ENCODE measurements at regions not wholly inside any gene's neighbourhood (a gene's known extent, or its start where the extent isn't known, plus 50 kb on each side); places are given as distances from the start of the nearest gene placed in this dataset.

DNA sequence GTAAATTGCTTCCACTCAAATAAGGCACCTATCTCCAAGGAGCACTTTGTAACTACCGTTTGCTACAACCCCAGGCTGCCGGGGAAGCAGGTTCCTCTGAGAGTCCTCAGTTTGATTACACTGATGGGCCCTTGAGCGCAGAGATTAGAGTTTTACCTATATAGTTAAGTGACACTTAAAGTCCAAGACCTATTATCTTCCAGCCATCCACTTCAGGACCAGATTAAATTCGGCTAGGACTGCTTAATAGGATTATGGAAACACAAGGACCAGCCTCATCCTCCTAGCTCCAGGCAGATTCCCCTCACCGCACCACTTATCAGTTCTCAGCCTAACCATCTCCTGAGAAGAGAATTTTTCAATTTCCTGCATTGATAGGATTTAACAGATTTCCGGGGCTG, 64.7 kb upstream of the TIAM2 start:
- no peak for DNase-seq
- no peak overlapping the region for H3K4me3 Mint-ChIP-seq
- POLR2A ChIA-PET, result no interaction called here
- H3K9ac ChIP-seq (ENCODE audit: low read length), result no peak overlapping the region
- H3K4me3 ChIP-seq (ENCODE audit: control extremely low read depth in 1 of 5, extremely low read depth in 1 of 5, insufficient read depth in 1 of 5, low read depth in 2 of 5, low read length in 4 of 5), result no peak overlapping the region
- peaks cover 0 to 1% of the 10 kb centered on the region in 2 experiments for H3K36me3 ChIP-seq (replicated peaks in 1 of 2; ENCODE audit: control extremely low read depth in 1 of 2, control insufficient read depth in 1 of 2, extremely low read depth in 1 of 2, insufficient read depth in 2 of 2, low read length in 1 of 2)
- WGBS (ENCODE audit: insufficient coverage), result 100% methylated on average over 2 of the region's 6 CpGs
- no peak overlapping the region for H2AFZ ChIP-seq (ENCODE audit: insufficient read depth, low read depth, low read length, poor library complexity, severe bottlenecking)
- no peaks in the 10 kb centered on the region for H4K20me1 ChIP-seq (ENCODE audit: control insufficient read depth, insufficient read depth, low read length, poor library complexity, severe bottlenecking)
- no peak overlapping the region for H3K27ac ChIP-seq (ENCODE audit: low read length in 2 of 2)
- no peak for ATAC-seq (ENCODE audit: low read depth)
- TF ChIP-seq, protein P1, sequence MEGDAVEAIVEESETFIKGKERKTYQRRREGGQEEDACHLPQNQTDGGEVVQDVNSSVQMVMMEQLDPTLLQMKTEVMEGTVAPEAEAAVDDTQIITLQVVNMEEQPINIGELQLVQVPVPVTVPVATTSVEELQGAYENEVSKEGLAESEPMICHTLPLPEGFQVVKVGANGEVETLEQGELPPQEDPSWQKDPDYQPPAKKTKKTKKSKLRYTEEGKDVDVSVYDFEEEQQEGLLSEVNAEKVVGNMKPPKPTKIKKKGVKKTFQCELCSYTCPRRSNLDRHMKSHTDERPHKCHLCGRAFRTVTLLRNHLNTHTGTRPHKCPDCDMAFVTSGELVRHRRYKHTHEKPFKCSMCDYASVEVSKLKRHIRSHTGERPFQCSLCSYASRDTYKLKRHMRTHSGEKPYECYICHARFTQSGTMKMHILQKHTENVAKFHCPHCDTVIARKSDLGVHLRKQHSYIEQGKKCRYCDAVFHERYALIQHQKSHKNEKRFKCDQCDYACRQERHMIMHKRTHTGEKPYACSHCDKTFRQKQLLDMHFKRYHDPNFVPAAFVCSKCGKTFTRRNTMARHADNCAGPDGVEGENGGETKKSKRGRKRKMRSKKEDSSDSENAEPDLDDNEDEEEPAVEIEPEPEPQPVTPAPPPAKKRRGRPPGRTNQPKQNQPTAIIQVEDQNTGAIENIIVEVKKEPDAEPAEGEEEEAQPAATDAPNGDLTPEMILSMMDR (IDR thresholded peaks at IDR 0.05), result no peak
- TF ChIP-seq EZH2 (IDR thresholded peaks at IDR 0.05; ENCODE audit: borderline replicate concordance, insufficient read depth, low read depth, low read length, poor library complexity, severe bottlenecking), result no peak
- intact Hi-C loops (cut with micrococcal nuclease), result no loop called here
- H3K27ac Mint-ChIP-seq, result no peak overlapping the region
- H3K27me3 ChIP-seq (replicated peaks in 1 of 4; ENCODE audit: control extremely low read depth in 1 of 4, control insufficient read depth in 3 of 4, insufficient read depth in 4 of 4, low read length in 3 of 4), result no peaks in the 10 kb centered on the region
- H3K9me3 ChIP-seq (ENCODE audit: control extremely low read depth in 1 of 3, control insufficient read depth in 2 of 3, insufficient read depth in 1 of 3, low read length in 2 of 3), result no peaks in the 10 kb centered on the region
- peaks cover 19% of the 10 kb centered on the region for H3K4me1 Mint-ChIP-seq
- H3K9me3 Mint-ChIP-seq (ENCODE audit: insufficient read depth), result no peaks in the 10 kb centered on the region
- H3K79me2 ChIP-seq (ENCODE audit: control insufficient read depth, insufficient read depth, low read length), result no peaks in the 10 kb centered on the region
- CTCF ChIA-PET, result interaction anchor here (0.6 to 6.1 kb wide), 6 partner anchors 19 to 1874 kb away, joined by 3 to 66 read pairs (median 6); no protein-coding TSS in a partner anchor
- H3K4me1 ChIP-seq (ENCODE audit: control insufficient read depth in 2 of 2, insufficient read depth in 2 of 2, low read length in 2 of 2), result peaks cover 13% of the 10 kb centered on the region in 2 donors
- H3K27me3 Mint-ChIP-seq, result no peaks in the 10 kb centered on the region
- no peak overlapping the region for H3K4me2 ChIP-seq (replicated peaks; ENCODE audit: low read depth, low read length, poor library complexity, severe bottlenecking)

DNA sequence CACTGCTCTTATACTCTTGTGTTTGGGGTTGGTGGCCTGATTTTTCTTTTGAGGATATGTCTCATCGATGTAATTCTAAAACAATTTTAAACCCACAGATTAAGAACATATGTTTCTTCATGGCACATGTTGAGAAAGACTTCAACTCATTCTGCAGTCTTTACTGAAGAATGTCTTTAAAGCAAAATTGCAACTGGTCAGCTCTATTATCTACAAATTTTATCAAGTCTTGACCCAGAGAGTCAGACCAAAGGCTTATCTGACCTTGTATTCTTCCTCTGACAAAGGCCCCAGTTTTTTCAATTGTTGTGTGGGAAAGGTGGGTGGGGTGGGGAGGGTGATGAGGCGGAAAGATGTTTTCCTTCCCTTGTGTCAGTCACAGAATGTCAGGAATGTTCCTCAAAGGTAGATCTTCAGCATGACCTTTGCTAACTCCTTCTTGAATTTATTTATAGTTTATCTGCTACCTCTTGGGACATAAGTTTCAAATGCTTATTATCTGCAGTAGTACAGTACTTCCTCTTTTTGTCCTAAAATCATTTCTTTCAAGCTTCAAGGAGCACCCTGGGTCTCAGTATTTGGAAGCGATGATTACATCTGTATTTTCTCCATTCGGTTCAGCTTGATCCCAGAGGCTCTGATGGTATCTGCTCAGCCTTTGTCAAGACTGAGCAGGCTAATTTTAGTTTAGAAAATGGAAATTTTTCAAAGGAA, 63.2 kb upstream of the TIAM2 start:
- 0% methylated on average over 2 of the region's 4 CpGs for WGBS (ENCODE audit: insufficient coverage)
- POLR2A ChIA-PET, result no interaction called here

More for the DNA sequence above, 63.2 kb upstream of the TIAM2 start:
- no peaks in the 10 kb centered on the region for H4K20me1 ChIP-seq (ENCODE audit: control insufficient read depth, insufficient read depth, low read length, poor library complexity, severe bottlenecking)
- CTCF ChIA-PET, result interaction anchor here (1.1 to 6.1 kb wide), 4 partner anchors 20 to 245 kb away, joined by 3 to 66 read pairs (median 5); no protein-coding TSS in a partner anchor
- H3K9me3 Mint-ChIP-seq (ENCODE audit: insufficient read depth), result no peaks in the 10 kb centered on the region
- peaks cover 19% of the 10 kb centered on the region for H3K4me1 Mint-ChIP-seq
- H3K4me3 Mint-ChIP-seq, result no peak overlapping the region
- no peaks in the 10 kb centered on the region for H3K27me3 ChIP-seq (replicated peaks in 1 of 4; ENCODE audit: control extremely low read depth in 1 of 4, control insufficient read depth in 3 of 4, insufficient read depth in 4 of 4, low read length in 3 of 4)
- DNase-seq (peak; percentile 22), ATAC-seq (ENCODE audit: low read depth) (no peak)
- TF ChIP-seq, protein P1 (IDR thresholded peaks at IDR 0.05), result no peak
- TF ChIP-seq EZH2 (IDR thresholded peaks at IDR 0.05; ENCODE audit: borderline replicate concordance, insufficient read depth, low read depth, low read length, poor library complexity, severe bottlenecking), result no peak
- H3K27ac ChIP-seq (ENCODE audit: low read length in 2 of 2), result no peak overlapping the region
- H3K9me3 ChIP-seq (ENCODE audit: control extremely low read depth in 1 of 3, control insufficient read depth in 2 of 3, insufficient read depth in 1 of 3, low read length in 2 of 3), result no peaks in the 10 kb centered on the region
- H2AFZ ChIP-seq (ENCODE audit: insufficient read depth, low read depth, low read length, poor library complexity, severe bottlenecking), result no peak overlapping the region
- peak overlapping the region; percentile 32 for H3K4me2 ChIP-seq (replicated peaks; ENCODE audit: low read depth, low read length, poor library complexity, severe bottlenecking)
- H3K36me3 ChIP-seq (replicated peaks in 1 of 2; ENCODE audit: control extremely low read depth in 1 of 2, control insufficient read depth in 1 of 2, extremely low read depth in 1 of 2, insufficient read depth in 2 of 2, low read length in 1 of 2), result peaks cover 0 to 1% of the 10 kb centered on the region in 2 experiments
- no peak overlapping the region for H3K27ac Mint-ChIP-seq
- H3K4me3 ChIP-seq (ENCODE audit: control extremely low read depth in 1 of 5, extremely low read depth in 1 of 5, insufficient read depth in 1 of 5, low read depth in 2 of 5, low read length in 4 of 5), result no peak overlapping the region
- no peaks in the 10 kb centered on the region for H3K79me2 ChIP-seq (ENCODE audit: control insufficient read depth, insufficient read depth, low read length)
- intact Hi-C loops (cut with micrococcal nuclease), result no loop called here
- H3K9ac ChIP-seq (ENCODE audit: low read length), result no peak overlapping the region
- H3K27me3 Mint-ChIP-seq, result no peaks in the 10 kb centered on the region
- peaks cover 13% of the 10 kb centered on the region in 2 donors for H3K4me1 ChIP-seq (ENCODE audit: control insufficient read depth in 2 of 2, insufficient read depth in 2 of 2, low read length in 2 of 2)
